ENCODE measurements at regions not wholly inside any gene's neighbourhood (a gene's known extent, or its start where the extent isn't known, plus 50 kb on each side); places are given as distances from the start of the nearest gene placed in this dataset.

GRCh38 chr15:38691377-38691776 is 126.8 kb upstream of the RASGRP1 start:
- TF ChIP-seq, protein P1, sequence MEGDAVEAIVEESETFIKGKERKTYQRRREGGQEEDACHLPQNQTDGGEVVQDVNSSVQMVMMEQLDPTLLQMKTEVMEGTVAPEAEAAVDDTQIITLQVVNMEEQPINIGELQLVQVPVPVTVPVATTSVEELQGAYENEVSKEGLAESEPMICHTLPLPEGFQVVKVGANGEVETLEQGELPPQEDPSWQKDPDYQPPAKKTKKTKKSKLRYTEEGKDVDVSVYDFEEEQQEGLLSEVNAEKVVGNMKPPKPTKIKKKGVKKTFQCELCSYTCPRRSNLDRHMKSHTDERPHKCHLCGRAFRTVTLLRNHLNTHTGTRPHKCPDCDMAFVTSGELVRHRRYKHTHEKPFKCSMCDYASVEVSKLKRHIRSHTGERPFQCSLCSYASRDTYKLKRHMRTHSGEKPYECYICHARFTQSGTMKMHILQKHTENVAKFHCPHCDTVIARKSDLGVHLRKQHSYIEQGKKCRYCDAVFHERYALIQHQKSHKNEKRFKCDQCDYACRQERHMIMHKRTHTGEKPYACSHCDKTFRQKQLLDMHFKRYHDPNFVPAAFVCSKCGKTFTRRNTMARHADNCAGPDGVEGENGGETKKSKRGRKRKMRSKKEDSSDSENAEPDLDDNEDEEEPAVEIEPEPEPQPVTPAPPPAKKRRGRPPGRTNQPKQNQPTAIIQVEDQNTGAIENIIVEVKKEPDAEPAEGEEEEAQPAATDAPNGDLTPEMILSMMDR (conservative IDR thresholded peaks at IDR 0.05; ENCODE audit: low read depth, low read length): no peak
- no peak for TF ChIP-seq EZH2 (IDR thresholded peaks at IDR 0.05; ENCODE audit: borderline replicate concordance, low read depth, low read length, poor library complexity, severe bottlenecking)
